PC-3 (cell line): ENCODE measurements at regions not wholly inside any gene's neighbourhood (a gene's known extent, or its start where the extent isn't known, plus 50 kb on each side); places are given as distances from the start of the nearest gene placed in this dataset.

Experiments
- ATAC-seq: fragments of 200-7000 bp; cut with Tn5 transposase; 2 replicates; pipeline ENCODE4 v1.9.1; 2020; ENCODE audit warnings: mild to moderate bottlenecking, moderate library complexity
- BruUV-seq: library from RNA; stranded (reverse); fragments of 400-500 nt; replicated peaks from 2 replicates; lab custom pipeline; 2021; lab: Mats Ljungman, UMichigan
- CTCF ChIA-PET: fragments of 300-600 bp; sonication (Branson Sonifier 250); formaldehyde crosslinking; loops from one replicate; lab custom pipeline; 2022; ENCODE audit warnings: antibody characterized with exemption; lab: Charles Lee
- POLR2A ChIA-PET: fragments of 300-600 bp; sonication (Branson Sonifier 250); formaldehyde crosslinking; loops from one replicate; lab custom pipeline; 2022; ENCODE audit warnings: antibody characterized with exemption; ENCODE audit not compliant: unreplicated experiment; lab: Charles Lee
- DNase-seq: peaks from one replicate; pipeline ENCODE4 v3.0.0-alpha.2; 2015
- H2AFZ ChIP-seq: fragments of 300-600 bp; sonication (generic); 2 replicates; pipeline ENCODE4 v1.6.0; 2016; ENCODE audit warnings: antibody characterized with exemption, low read length
- H3F3A ChIP-seq: fragments of 300-600 bp; sonication (generic); one replicate; pipeline ENCODE4 v1.6.0; 2017; ENCODE audit warnings: antibody characterized with exemption, low read length, control low read depth, mild to moderate bottlenecking; ENCODE audit not compliant: unreplicated experiment
- H3K27ac ChIP-seq: fragments of 300-600 bp; sonication (generic); 2 replicates; pipeline ENCODE4 v1.5.1; 2016; ENCODE audit warnings: mild to moderate bottlenecking, low read length
- H3K27me3 ChIP-seq: fragments of 300-600 bp; sonication (generic); 2 replicates; pipeline ENCODE4 v1.6.1; 2016; ENCODE audit warnings: low read length, mixed read lengths
- H3K36me3 ChIP-seq: fragments of 300-600 bp; sonication (generic); 2 replicates; pipeline ENCODE4 v1.6.1; 2016; ENCODE audit warnings: low read depth, mixed run types, low read length, mixed read lengths
- H3K4me1 ChIP-seq: fragments of 300-600 bp; sonication (generic); 2 replicates; pipeline ENCODE4 v1.5.1; 2016; ENCODE audit warnings: low read length; ENCODE audit not compliant: insufficient read depth
- H3K4me2 ChIP-seq: fragments of 300-600 bp; sonication (generic); 2 replicates; pipeline ENCODE4 v1.6.0; 2016; ENCODE audit warnings: low read length
- H3K4me3 ChIP-seq: fragments of 300-600 bp; sonication (generic); 2 replicates; pipeline ENCODE4 v1.5.1; 2016; ENCODE audit warnings: mild to moderate bottlenecking, low read length, mixed read lengths
- H3K79me2 ChIP-seq: fragments of 300-600 bp; sonication (generic); 2 replicates; pipeline ENCODE4 v1.6.1; 2017; ENCODE audit warnings: low read length, mixed read lengths
- H3K9ac ChIP-seq: fragments of 300-600 bp; sonication (generic); 2 replicates; pipeline ENCODE4 v1.6.0; 2016; ENCODE audit warnings: mild to moderate bottlenecking, low read length
- H3K9me2 ChIP-seq: fragments of 300-600 bp; sonication (generic); replicated peaks from 2 replicates; pipeline ENCODE4 v1.6.1; 2016; ENCODE audit warnings: mixed run types, low read length, mixed read lengths
- H3K9me3 ChIP-seq: fragments of 300-600 bp; sonication (generic); 2 replicates; pipeline ENCODE4 v1.6.1; 2016; ENCODE audit warnings: low read length, mixed read lengths
- H4K20me1 ChIP-seq: fragments of 300-600 bp; sonication (generic); 2 replicates; pipeline ENCODE4 v1.6.1; 2016; ENCODE audit warnings: low read length, mixed read lengths
- EZH2 ChIP-seq: fragments of 300-600 bp; sonication (generic); IDR thresholded peaks from one replicate; pipeline ENCODE4 v1.6.1; 2017; ENCODE audit warnings: antibody characterized with exemption, mild to moderate bottlenecking, low read length; ENCODE audit not compliant: unreplicated experiment
- EZH2phosphoT487 ChIP-seq: fragments of 300-600 bp; sonication (generic); IDR thresholded peaks from 2 replicates; pipeline ENCODE4 v1.6.1; 2018; ENCODE audit warnings: mild to moderate bottlenecking, antibody characterized with exemption, low read length, borderline replicate concordance
- intact Hi-C: fragments of 100-400 bp; cut with micrococcal nuclease; formaldehyde crosslinking; loops from 2 replicates; pipeline ENCODE4 v1.9.0; 2023
- TF ChIP-seq, protein P1 (sequence below): fragments of 300-600 bp; sonication (generic); conservative IDR thresholded peaks from 2 replicates; pipeline ENCODE4 v1.5.1; 2017; ENCODE audit warnings: antibody characterized with exemption, low read depth, mild to moderate bottlenecking, low read length

- Histone ChIP-seq H3K27me3 (peaks cover 7% of the 10 kb centered on the region; the same call in 1 of the 2 replicates), H3K4me2 (no peak overlapping the region), H3F3A (no peaks in the 10 kb centered on the region), H3K79me2 (no peaks in the 10 kb centered on the region), H3K9me3 (no peaks in the 10 kb centered on the region), H4K20me1 (no peaks in the 10 kb centered on the region), H3K4me1 (no peaks in the 10 kb centered on the region), H3K4me3 (no peak overlapping the region), H3K27ac (no peak overlapping the region), H3K36me3 (no peaks in the 10 kb centered on the region), H2AFZ (no peak overlapping the region), H3K9ac (no peak overlapping the region), H3K9me2 (no peaks in the 10 kb centered on the region)
- ChIA-PET CTCF (no interaction called here), POLR2A (no interaction called here)
- intact Hi-C loops = no loop called here
- no peak for ATAC-seq
- no peak for DNase-seq
- TF ChIP-seq, protein P1, sequence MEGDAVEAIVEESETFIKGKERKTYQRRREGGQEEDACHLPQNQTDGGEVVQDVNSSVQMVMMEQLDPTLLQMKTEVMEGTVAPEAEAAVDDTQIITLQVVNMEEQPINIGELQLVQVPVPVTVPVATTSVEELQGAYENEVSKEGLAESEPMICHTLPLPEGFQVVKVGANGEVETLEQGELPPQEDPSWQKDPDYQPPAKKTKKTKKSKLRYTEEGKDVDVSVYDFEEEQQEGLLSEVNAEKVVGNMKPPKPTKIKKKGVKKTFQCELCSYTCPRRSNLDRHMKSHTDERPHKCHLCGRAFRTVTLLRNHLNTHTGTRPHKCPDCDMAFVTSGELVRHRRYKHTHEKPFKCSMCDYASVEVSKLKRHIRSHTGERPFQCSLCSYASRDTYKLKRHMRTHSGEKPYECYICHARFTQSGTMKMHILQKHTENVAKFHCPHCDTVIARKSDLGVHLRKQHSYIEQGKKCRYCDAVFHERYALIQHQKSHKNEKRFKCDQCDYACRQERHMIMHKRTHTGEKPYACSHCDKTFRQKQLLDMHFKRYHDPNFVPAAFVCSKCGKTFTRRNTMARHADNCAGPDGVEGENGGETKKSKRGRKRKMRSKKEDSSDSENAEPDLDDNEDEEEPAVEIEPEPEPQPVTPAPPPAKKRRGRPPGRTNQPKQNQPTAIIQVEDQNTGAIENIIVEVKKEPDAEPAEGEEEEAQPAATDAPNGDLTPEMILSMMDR = no peak
- no peak for TF ChIP-seq EZH2phosphoT487
- BruUV-seq = no TSS peak
These were observed 242.0 kb upstream of the TBX18 start for GRCh38 chr6:85006362-85006761.

DNA sequence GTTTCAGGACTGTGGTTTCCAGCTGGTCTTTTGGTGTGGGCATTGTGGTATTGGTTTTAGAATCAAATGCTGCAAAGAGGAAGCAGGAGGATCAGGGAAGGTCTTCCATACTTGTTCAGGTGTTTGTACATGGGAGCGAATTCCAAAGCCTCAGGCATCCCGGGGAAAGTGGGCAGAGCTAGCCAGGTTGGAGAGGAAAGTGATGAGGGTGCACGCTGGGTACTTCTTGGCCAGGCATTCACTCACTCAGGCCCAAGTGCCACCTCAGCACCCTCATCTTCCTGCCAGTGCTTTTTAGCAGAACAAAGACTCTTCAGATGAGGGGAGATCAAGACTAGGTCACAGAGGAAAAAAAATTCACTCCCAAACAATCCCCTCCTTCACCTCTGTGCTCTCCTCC lies 241.1 kb upstream of the TBX18 start:
- Histone ChIP-seq H3K36me3 (no peaks in the 10 kb centered on the region), H3K9ac (no peak overlapping the region), H4K20me1 (no peaks in the 10 kb centered on the region), H3F3A (no peaks in the 10 kb centered on the region), H3K27me3 (peaks cover 7% of the 10 kb centered on the region; the same call in 1 of the 2 replicates), H2AFZ (no peak overlapping the region), H3K4me3 (no peak overlapping the region), H3K4me2 (no peak overlapping the region), H3K9me3 (no peaks in the 10 kb centered on the region), H3K4me1 (no peaks in the 10 kb centered on the region), H3K9me2 (no peaks in the 10 kb centered on the region), H3K27ac (no peak overlapping the region), H3K79me2 (no peaks in the 10 kb centered on the region)
- ATAC-seq (no peak), DNase-seq (no peak)
- intact Hi-C loops = no loop called here
- no peak for TF ChIP-seq EZH2phosphoT487
- TF ChIP-seq, protein P1 = no peak
- TF ChIP-seq EZH2 = no peak
- POLR2A ChIA-PET = no interaction called here
- CTCF ChIA-PET = no interaction called here
- BruUV-seq = no TSS peak

- no peaks in the 10 kb centered on the region for H3F3A ChIP-seq
- no peaks in the 10 kb centered on the region for H3K4me1 ChIP-seq
- no peaks in the 10 kb centered on the region for H3K79me2 ChIP-seq
- no peak for TF ChIP-seq EZH2
- TF ChIP-seq, protein P1 = no peak
- no peak overlapping the region for H3K4me2 ChIP-seq
- no TSS peak for BruUV-seq
- no peak for ATAC-seq
- ChIA-PET POLR2A (no interaction called here), CTCF (no interaction called here)
- no peak overlapping the region for H3K27ac ChIP-seq
- H3K9me2 ChIP-seq = no peaks in the 10 kb centered on the region
- no peak for DNase-seq
- H3K27me3 ChIP-seq = peaks cover 7% of the 10 kb centered on the region; the same call in 1 of the 2 replicates
- intact Hi-C loops = no loop called here
- H3K9ac ChIP-seq = no peak overlapping the region
- H3K36me3 ChIP-seq = no peaks in the 10 kb centered on the region
- H2AFZ ChIP-seq = no peak overlapping the region
- H4K20me1 ChIP-seq = no peaks in the 10 kb centered on the region
- H3K4me3 ChIP-seq = no peak overlapping the region
- no peaks in the 10 kb centered on the region for H3K9me3 ChIP-seq
These were observed 240.1 kb upstream of the TBX18 start for GRCh38 chr6:85004361-85004995.
